Left ventricle myocardium inferior (tissue), 1 donor: ENCODE measurements at regions not wholly inside any gene's neighbourhood (a gene's known extent, or its start where the extent isn't known, plus 50 kb on each side); places are given as distances from the start of the nearest gene placed in this dataset.
"Not testable (repeated sequence)": the region's sequence is repeated elsewhere in the genome, so short reads cannot be mapped to it uniquely, and the experiment has no call there.

Experiments
- DNase-seq: peaks from one replicate; pipeline ENCODE4 v3.0.0-alpha.2; 2020
- H3K27ac ChIP-seq: fragments of 200-600 bp; replicated peaks from 2 replicates; pipeline ENCODE4 v1.8.0; 2021
- H3K27me3 ChIP-seq: fragments of 200-600 bp; 2 replicates; pipeline ENCODE4 v1.8.0; 2021; ENCODE audit warnings: low read depth
- H3K36me3 ChIP-seq: fragments of 200-600 bp; 2 replicates; pipeline ENCODE4 v1.8.0; 2021
- H3K4me1 ChIP-seq: fragments of 200-600 bp; 2 replicates; pipeline ENCODE4 v1.8.0; 2021
- H3K4me3 ChIP-seq: fragments of 200-600 bp; 2 replicates; pipeline ENCODE4 v1.8.0; 2021; ENCODE audit warnings: mild to moderate bottlenecking, moderate library complexity
- H3K9me3 ChIP-seq: fragments of 200-600 bp; replicated peaks from 2 replicates; pipeline ENCODE4 v1.8.0; 2021
- intact Hi-C: fragments of 100-400 bp; cut with micrococcal nuclease; formaldehyde crosslinking; loops from one replicate; pipeline ENCODE4 v1.11.0; 2022
- TF ChIP-seq, protein P1 (sequence below): fragments of 200-600 bp; IDR thresholded peaks from 2 replicates; pipeline ENCODE4 v1.8.0; 2021; ENCODE audit warnings: antibody characterized with exemption, mild to moderate bottlenecking, borderline replicate concordance
- donor health status: DM: no; HTN: yes; CAD: no; lungs with severe emphysema.

DNA sequence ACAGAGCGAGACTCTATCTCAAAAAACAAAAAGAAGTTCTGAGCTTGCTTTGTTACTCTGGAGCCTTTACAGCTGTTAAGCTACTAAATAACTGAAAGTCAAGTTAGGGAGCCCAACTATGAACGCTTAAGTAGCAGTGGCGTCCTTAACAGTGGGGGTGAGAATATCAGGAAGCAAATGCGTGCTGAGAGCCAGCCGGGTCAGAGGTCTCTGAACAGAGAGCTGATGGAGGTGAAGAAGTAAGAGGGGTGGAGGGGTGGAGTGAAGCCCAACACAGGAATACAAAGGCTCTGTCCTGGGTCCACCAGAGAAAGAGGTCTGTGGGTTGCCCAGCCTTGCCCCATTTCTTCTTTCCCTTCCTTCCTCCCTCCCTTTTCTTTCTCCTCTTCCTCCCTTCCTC is 104.1 kb upstream of the GATA6 start:
- Histone ChIP-seq H3K27ac (no peak overlapping the region), H3K36me3 (no peaks in the 10 kb centered on the region), H3K27me3 (peaks cover 7% of the 10 kb centered on the region), H3K4me1 (no peaks in the 10 kb centered on the region), H3K4me3 (no peak overlapping the region), H3K9me3 (no peaks in the 10 kb centered on the region)
- no peak for DNase-seq
- intact Hi-C loops: no loop called here
- TF ChIP-seq, protein P1, sequence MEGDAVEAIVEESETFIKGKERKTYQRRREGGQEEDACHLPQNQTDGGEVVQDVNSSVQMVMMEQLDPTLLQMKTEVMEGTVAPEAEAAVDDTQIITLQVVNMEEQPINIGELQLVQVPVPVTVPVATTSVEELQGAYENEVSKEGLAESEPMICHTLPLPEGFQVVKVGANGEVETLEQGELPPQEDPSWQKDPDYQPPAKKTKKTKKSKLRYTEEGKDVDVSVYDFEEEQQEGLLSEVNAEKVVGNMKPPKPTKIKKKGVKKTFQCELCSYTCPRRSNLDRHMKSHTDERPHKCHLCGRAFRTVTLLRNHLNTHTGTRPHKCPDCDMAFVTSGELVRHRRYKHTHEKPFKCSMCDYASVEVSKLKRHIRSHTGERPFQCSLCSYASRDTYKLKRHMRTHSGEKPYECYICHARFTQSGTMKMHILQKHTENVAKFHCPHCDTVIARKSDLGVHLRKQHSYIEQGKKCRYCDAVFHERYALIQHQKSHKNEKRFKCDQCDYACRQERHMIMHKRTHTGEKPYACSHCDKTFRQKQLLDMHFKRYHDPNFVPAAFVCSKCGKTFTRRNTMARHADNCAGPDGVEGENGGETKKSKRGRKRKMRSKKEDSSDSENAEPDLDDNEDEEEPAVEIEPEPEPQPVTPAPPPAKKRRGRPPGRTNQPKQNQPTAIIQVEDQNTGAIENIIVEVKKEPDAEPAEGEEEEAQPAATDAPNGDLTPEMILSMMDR: no peak

GRCh38 chr18:22066083-22066485 is 103.3 kb upstream of the GATA6 start:
- Histone ChIP-seq H3K36me3 (no peaks in the 10 kb centered on the region), H3K4me3 (no peak overlapping the region), H3K27me3 (peaks cover 7% of the 10 kb centered on the region), H3K9me3 (no peaks in the 10 kb centered on the region), H3K27ac (no peak overlapping the region), H3K4me1 (no peaks in the 10 kb centered on the region)
- TF ChIP-seq, protein P1: no peak
- intact Hi-C loops: no loop called here
- DNase-seq: no peak

DNA sequence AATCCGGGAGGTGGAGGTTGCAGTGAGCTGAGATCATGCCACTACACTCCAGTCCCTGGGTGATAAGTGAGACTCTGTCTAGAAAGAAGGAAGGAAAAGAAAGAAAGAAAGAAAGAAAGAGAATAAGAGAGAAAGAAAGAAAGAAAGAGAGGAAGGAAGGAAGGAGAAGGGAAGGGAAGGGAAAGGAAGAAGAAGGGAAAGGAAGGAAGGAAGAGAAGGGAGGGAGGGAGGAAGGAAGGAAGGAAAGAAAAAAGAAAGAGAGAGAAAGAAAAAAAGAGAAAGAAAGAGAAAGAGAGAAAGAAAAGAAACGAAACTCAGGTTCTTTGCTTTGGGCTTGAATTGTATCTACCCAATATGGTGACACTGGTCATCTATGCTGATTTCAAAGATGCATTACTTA is 102.3 kb upstream of the GATA6 start:
- H3K9me3 ChIP-seq: no peaks in the 10 kb centered on the region
- no peaks in the 10 kb centered on the region for H3K4me1 ChIP-seq
- no peak overlapping the region for H3K27ac ChIP-seq
- peaks cover 7% of the 10 kb centered on the region for H3K27me3 ChIP-seq
- intact Hi-C loops: no loop called here
- TF ChIP-seq, protein P1: no peak
- DNase-seq: no peak
- H3K4me3 ChIP-seq: no peak overlapping the region
- no peaks in the 10 kb centered on the region for H3K36me3 ChIP-seq

- intact Hi-C loops: no loop called here
- no peaks in the 10 kb centered on the region for H3K36me3 ChIP-seq
- H3K27ac ChIP-seq: no peak overlapping the region
- peaks cover 7% of the 10 kb centered on the region for H3K27me3 ChIP-seq
- no peak overlapping the region for H3K4me3 ChIP-seq
- no peak for DNase-seq
- no peaks in the 10 kb centered on the region for H3K4me1 ChIP-seq
- H3K9me3 ChIP-seq: no peaks in the 10 kb centered on the region
- TF ChIP-seq, protein P1: no peak
These were observed 101.7 kb upstream of the GATA6 start for GRCh38 chr18:22067682-22068081.

DNA sequence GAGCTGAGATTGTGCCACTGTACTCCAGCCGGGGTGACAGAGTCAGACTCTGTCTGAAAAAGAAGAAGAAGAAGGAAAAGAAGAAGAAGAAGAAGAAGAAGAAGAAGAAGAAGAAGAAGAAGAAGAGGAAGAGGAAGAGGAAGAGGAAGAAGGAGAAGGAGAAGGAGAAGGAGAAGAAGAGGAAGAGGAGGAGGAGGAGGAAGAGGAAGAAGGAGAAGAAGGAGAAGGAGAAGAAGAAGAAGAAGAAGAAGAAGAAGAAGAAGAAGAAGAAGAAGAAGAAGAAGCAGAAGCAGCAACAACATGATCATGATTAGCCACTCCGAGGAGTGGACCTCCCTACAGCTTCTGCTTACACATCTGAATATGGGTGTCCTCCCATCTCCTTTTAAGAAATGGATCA is 100.6 kb upstream of the GATA6 start:
- H3K4me1 ChIP-seq, H3K9me3 ChIP-seq, DNase-seq, H3K27ac ChIP-seq, H3K4me3 ChIP-seq, H3K36me3 ChIP-seq, H3K27me3 ChIP-seq, intact Hi-C loops: not testable (repeated sequence)

DNA sequence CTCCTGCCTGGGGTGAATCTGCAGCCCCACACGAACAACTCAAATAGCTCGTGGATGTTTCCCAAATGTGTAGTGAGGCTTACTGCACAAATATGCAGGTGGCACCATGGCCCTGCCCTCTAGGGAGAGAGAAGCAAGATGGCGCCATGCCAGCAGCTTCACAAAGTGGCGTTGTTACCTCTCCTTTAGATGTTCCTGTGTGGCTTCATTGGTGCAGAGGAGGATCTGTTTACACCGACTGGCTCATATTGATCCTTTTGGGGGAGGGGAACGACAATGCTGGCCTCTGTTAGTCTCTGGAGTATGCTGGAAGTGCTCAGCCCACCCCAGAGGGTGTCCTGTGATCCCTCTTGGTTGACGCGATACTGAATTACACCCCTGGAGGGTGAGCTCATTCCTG is 99.5 kb upstream of the GATA6 start:
- no peak for DNase-seq
- TF ChIP-seq, protein P1: no peak
- Histone ChIP-seq H3K36me3 (no peaks in the 10 kb centered on the region), H3K27ac (no peak overlapping the region), H3K4me3 (no peak overlapping the region), H3K4me1 (no peaks in the 10 kb centered on the region), H3K9me3 (no peaks in the 10 kb centered on the region), H3K27me3 (peaks cover 7% of the 10 kb centered on the region)
- intact Hi-C loops: no loop called here
